ENCODE measurements at regions not wholly inside any gene's neighbourhood (a gene's known extent, or its start where the extent isn't known, plus 50 kb on each side); places are given as distances from the start of the nearest gene placed in this dataset.

DNA sequence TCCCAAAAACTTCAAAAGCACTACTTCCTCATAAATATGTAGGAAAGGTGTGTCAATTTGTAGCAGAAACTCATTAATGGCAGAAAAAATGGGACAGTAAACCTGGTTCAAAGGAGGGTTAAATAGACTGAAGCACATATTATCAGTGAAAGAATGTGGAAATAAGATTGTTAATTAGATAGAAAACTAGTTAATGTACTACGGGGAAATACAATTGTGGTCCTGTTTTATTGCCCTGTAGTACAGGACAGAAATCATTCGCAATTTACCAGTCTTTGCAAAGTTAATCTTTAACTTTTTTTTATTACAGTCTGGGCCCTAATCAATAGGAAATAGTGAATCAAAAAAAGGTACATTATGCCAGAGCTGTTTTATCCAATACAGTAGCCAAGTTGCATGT lies 82.0 kb upstream of the PAK5 start:
- DNase-seq, result no peak

DNA sequence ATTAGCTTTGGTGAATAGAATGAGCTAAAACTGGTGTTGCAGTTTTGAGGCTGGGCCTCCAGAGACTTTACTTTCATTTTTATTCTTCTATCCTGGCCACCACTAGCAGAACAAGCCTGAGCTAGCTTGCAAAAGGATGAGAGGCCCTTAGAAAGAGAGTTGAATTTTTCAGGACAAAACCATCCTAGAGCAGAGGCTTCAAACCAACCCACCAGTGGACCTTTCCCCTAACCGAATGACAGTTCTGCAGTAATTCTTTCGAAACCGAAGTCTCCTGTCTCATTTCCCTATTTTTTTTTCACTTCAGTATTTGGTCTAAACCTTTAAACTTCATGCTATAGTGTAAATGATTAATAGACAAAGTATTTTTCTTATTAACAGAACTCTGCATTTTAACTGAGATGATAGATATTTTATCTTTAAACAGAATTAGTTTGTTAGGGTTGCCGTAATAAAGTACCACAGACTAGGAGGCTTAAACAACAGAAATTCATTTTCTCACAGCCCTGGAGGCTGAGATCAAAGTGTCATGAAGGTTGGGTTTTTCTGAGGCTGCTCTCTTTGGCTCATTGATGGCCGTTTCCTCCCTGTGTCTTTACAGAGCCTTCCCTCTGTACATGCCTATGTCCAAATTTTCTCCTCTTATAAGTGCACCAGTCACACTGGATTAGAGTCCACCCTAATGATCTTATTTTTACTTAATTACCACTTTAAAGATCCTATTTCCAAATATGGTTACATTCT lies 80.6 kb upstream of the PAK5 start:
- DNase-seq, result no peak

DNA sequence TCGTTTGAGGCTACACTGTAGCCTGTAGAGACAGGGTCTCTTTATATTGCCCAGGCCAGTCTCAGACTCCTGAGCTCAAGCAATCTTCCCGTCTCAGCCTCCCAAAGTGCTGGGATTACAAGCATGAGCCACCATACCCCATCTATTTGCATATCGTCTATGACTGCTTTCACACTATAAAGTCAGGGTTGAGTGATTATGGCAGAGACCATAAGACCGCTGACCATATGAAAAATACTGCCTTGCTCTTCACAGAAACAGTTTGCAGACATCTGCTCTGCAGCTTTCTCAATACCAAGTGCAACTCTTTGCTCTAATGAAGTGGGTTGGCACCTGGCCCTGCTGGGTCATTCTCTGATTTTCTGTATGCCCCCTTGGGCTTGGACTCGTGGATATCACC lies 79.5 kb upstream of the PAK5 start:
- no peak for DNase-seq

GRCh38 chr20:9916761-9917160 lies 77.9 kb upstream of the PAK5 start:
- DNase-seq, result no peak

- peak in 36 of 56 donors; percentile 1 to 82 (median 12) for DNase-seq
Measured at GRCh38 chr20:9912858-9913434, 74.1 kb upstream of the PAK5 start.

DNA sequence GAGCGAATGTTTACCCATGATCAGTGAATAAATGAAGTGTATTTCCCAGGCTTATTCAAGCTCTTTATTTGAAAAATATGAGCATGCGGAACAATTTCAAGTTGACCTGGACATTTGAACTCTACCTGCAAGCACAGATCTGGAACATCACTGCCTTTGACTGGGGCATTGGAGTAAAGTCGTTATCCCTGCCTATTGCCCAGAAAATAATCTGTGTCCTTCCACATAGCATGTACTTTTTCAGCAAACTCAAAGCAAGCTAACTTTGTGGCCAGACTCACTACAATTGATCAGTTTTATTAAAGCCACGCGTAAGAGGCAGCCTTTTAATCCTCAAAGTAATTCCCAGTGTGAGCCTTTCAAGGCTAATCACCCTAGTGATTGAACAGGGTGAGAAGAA lies 73.4 kb upstream of the PAK5 start:
- no peak for DNase-seq

DNA sequence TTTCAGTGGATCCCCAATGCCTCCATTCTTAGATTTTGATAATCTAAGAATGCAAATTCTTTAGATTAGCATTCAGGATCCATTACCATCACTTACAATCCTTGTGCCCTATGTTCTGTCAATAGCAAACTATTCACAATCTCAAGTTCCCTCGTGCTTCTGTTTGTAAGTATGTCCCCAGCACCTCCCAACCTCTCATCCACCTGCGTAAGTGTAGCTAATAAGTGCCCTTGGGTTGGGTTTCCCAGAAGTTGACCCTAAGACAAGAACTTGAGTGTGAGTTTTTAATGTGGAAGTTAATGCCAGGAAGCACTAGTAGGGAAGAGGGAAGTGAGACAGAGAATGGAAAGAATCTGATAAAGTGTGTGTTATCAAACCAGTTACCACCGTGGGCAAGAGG lies 72.6 kb upstream of the PAK5 start:
- no peak for DNase-seq

GRCh38 chr20:9909167-9909566 lies 70.3 kb upstream of the PAK5 start:
- DNase-seq, result no peak

DNA sequence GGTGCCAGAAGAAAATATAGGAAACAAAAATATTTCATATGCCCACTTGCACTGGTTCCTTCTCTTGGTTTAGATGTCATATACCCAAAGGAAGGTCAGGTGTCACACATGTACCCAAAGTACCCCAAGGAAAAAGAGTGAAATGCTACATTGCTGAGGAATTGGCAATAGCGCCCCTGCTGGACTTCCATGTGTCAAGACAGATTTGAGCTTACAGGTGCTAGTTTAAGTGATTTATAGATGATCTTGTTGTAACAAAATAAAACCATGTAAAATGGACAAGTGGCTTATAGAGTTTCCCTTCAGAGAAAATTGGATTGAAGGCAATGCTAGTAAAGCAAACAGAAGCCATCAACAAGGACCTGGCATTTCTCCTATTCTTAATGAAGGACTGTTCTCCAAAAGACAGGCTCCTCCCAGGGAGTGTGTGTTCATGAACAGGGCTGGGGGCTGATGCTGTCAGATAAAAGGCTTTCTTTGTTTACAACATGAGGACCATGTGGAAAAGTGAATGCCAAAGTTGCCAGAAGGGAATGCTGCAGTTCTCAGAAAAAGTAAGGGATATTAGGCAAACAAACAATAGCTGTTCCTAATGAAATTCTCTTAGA lies 64.3 kb upstream of the PAK5 start:
- peak in 1 of 56 donors; percentile 0 for DNase-seq

DNA sequence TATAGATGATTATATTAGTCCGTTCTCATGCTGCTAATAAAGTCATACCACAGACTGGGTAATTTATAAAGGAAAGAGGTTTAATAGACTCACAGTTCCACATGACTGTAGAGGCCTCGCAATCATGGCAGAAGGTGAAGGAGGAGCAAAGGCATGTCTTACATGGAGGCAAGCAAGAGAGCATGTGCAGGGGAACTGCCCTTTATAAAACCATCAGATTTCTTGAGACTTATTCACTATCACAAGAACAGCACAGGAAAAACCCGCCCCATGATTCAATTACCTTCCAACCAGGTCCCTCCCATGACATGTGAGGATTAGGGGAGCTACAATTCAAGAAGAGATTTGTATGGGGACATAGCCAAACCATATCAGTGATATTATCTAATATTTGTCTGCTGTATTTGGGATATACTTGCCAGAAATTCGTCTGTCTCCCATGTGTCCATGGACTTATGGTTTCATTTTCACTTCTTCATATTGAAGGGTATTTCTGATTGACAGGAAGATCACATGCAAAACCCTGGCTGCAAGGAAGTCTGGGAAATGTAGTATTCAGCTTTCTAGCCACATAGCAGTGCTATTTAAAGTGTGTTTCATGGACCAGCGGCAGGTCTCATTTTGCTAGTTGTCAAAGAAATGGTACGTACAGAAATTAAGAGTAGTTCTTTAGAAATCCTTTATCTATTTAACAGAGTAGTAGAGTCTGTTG lies 50.5 kb upstream of the PAK5 start:
- DNase-seq, result no peak

Data from amygdala (tissue), 56 donors.